ENCODE measurements at regions not wholly inside any gene's neighbourhood (a gene's known extent, or its start where the extent isn't known, plus 50 kb on each side); places are given as distances from the start of the nearest gene placed in this dataset.

- no peak for TF ChIP-seq CTCF (IDR thresholded peaks at IDR 0.05)
- no peak for TF ChIP-seq POLR2A (IDR thresholded peaks at IDR 0.05)
These were observed 75.7 kb downstream of the TANC2 start for GRCh38 chr17:63041722-63042121.

Data from thyroid gland (tissue), 4 donors.